ENCODE measurements at regions not wholly inside any gene's neighbourhood (a gene's known extent, or its start where the extent isn't known, plus 50 kb on each side); places are given as distances from the start of the nearest gene placed in this dataset.

DNA sequence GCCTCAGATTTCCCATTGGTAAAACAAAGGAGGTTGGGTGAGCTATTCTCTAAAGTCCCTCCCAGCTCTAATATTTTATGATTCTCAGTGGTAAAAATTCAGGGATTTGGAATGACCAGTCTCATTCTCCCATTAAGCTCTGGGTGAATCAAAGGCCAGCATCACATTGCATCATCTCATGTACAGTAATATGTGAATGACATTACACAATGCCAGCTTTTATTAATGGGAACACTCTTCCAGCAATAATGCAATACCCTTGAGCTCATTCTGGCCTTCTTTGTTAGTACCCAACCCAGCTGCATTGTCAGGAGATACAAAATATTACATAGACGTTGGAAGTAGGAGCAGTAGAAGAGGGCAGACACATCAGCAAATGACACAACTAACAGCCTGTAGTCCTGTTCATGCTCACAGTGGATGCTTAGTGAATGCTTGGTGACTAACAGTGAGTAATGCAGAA, 100.0 kb upstream of the EGR2 start:
- intact Hi-C loops (cut with DNase I): no loop called here
- DNase-seq: no peak

DNA sequence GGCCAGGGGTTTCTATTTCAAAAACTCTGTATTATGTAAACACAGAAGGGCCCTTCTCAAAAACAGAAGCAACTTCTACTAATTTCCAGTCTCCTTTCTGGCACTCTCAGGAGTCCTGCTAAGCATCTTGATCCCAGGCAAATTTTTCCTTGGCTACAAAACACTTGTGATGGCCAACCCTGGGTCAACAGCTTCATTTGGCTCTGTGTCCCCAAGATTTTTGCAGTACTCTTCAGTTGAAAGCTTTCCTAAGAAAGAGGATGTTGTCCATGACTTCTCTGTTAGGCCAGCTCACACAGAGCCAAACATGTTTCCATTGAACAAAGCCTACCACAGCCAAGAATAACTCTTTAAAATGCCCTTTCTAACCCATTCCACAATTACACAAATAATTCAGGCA, 99.0 kb upstream of the EGR2 start:
- TF ChIP-seq POLR2A (IDR thresholded peaks at IDR 0.05): no peak
- TF ChIP-seq, protein P1, sequence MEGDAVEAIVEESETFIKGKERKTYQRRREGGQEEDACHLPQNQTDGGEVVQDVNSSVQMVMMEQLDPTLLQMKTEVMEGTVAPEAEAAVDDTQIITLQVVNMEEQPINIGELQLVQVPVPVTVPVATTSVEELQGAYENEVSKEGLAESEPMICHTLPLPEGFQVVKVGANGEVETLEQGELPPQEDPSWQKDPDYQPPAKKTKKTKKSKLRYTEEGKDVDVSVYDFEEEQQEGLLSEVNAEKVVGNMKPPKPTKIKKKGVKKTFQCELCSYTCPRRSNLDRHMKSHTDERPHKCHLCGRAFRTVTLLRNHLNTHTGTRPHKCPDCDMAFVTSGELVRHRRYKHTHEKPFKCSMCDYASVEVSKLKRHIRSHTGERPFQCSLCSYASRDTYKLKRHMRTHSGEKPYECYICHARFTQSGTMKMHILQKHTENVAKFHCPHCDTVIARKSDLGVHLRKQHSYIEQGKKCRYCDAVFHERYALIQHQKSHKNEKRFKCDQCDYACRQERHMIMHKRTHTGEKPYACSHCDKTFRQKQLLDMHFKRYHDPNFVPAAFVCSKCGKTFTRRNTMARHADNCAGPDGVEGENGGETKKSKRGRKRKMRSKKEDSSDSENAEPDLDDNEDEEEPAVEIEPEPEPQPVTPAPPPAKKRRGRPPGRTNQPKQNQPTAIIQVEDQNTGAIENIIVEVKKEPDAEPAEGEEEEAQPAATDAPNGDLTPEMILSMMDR (IDR thresholded peaks at IDR 0.05): no peak
- ATAC-seq: no peak
- no peak overlapping the region for H3K4me3 ChIP-seq
- no peaks in the 10 kb centered on the region for H3K4me1 ChIP-seq
- no peaks in the 10 kb centered on the region for H3K36me3 ChIP-seq
- intact Hi-C loops (cut with DNase I): no loop called here
- no peaks in the 10 kb centered on the region for H3K9me3 ChIP-seq
- no peak overlapping the region for H3K27ac ChIP-seq
- H3K27me3 ChIP-seq: no peaks in the 10 kb centered on the region
- no peak for DNase-seq

More for the DNA sequence above, 100.0 kb upstream of the EGR2 start:
- WGBS (ENCODE audit: insufficient coverage, low coverage, low lambda C conversion rate, missing lambda C conversion rate): 62% methylated on average over 1 of the region's 1 CpG
- H3K27me3 ChIP-seq: no peaks in the 10 kb centered on the region
- no peak overlapping the region for H3K4me3 ChIP-seq
- H3K4me1 ChIP-seq: no peaks in the 10 kb centered on the region
- no peak for TF ChIP-seq POLR2A (IDR thresholded peaks at IDR 0.05)
- TF ChIP-seq, protein P1 (IDR thresholded peaks at IDR 0.05): no peak
- no peak for ATAC-seq
- H3K27ac ChIP-seq: no peak overlapping the region
- H3K9me3 ChIP-seq: no peaks in the 10 kb centered on the region
- H3K36me3 ChIP-seq: no peaks in the 10 kb centered on the region

DNA sequence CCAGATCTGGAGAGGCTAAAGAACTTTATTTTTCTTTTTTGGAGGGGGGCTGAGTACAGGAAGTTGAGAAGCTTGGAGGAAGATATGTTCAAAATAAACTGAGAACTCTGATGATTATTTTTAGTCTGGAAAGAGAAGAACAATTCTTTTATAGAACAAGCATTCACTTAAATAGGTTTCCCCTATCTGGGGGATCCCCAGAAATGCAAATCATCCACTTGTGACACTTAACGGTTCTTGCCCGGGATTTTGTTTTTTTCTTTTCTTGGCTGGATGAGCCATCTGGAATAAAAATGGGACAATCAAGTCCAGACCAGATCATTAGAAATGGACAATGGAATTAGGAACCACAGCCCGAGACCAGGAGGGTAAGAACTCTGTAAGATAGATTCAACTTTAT, 95.9 kb upstream of the EGR2 start:
- WGBS (ENCODE audit: insufficient coverage, low coverage, low lambda C conversion rate, missing lambda C conversion rate): 40% methylated on average over 3 of the region's 3 CpGs
- H3K27ac ChIP-seq: no peak overlapping the region
- H3K36me3 ChIP-seq: no peaks in the 10 kb centered on the region
- no peaks in the 10 kb centered on the region for H3K4me1 ChIP-seq
- H3K27me3 ChIP-seq: no peaks in the 10 kb centered on the region
- no peaks in the 10 kb centered on the region for H3K9me3 ChIP-seq
- H3K4me3 ChIP-seq: no peak overlapping the region
- no peak for TF ChIP-seq POLR2A (IDR thresholded peaks at IDR 0.05)
- DNase-seq: no peak
- intact Hi-C loops (cut with DNase I): no loop called here
- no peak for ATAC-seq

DNA sequence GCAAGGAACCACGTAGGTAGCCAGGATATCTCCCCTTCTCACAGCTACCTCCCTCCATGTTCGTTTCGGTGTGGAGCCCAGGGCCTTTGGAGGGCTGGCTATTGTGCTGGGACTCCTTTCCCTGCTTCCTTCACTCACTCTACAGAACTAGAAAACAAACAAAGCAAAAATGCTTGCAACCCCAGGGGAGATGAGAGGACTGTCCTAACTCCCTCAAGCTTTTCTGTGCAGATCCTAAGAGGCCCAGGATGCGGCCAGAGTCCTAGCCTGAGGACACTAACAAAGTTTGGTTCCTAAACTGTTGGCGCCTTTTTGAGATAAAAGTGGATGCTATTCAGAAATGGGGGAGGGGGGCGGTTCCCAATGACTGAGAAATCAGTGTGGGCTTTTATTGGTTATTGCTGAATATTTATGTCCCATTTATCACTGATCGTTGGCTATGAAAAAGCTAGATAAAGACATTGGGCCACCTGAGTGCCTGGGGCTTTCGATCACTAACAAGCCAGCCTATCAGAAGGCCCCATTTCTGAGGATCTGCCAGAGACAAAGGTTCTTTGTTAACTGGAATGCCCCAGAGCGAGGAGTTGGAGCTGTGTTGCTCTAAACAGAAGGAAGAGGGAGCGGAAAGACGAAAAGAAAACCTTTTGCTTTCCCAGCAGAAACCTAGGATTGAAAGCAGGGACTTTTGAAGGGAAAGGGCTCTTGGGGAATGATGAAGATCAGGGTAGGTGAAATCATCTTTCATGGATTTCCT, 95.2 kb upstream of the EGR2 start:
- Histone ChIP-seq H3K36me3 (no peaks in the 10 kb centered on the region), H3K27me3 (no peaks in the 10 kb centered on the region), H3K27ac (no peak overlapping the region), H3K9me3 (no peaks in the 10 kb centered on the region), H3K4me1 (no peaks in the 10 kb centered on the region), H3K4me3 (no peak overlapping the region)
- intact Hi-C loops (cut with DNase I): no loop called here
- TF ChIP-seq POLR2A (IDR thresholded peaks at IDR 0.05): no peak
- TF ChIP-seq, protein P1 (IDR thresholded peaks at IDR 0.05): no peak
- ATAC-seq (no peak), DNase-seq (no peak)
- WGBS (ENCODE audit: insufficient coverage, low coverage, low lambda C conversion rate, missing lambda C conversion rate): 57% methylated on average over 9 of the region's 11 CpGs

DNA sequence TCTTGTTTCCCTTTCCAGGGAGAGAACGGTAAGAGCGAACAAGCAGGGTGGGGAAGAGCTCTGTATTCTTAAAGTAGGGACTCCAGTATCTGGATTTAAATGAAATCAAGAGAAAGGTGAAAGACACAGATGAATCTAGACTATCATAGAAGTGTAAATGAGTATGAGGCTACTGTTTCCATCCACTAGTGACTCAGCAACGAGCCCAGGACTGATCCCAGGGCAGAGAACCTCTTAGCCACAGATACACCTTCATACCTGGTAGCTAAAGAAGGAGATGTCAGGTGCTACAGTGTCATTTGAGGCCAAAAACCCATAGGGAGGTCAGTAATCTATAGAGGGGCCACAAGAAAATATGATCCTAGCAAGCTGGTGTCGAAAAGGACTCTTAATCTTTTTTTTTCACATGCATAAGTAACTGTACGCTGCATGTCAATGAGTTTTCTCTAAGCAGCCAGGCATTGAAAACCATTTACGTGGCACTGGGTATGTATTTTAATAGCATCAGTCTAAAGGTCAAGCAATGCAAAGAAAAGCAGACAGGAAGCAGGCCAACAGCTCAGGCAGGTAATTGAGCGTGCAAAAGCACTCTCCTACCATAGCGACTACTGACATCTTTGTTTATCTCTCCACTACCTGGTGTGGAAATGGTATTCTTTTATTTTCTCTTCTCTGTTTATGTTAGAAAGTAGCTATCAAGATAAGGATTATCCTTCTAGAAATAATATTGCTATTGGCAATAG, 91.5 kb upstream of the EGR2 start:
- H3K4me3 ChIP-seq: no peak overlapping the region
- no peaks in the 10 kb centered on the region for H3K36me3 ChIP-seq
- no peaks in the 10 kb centered on the region for H3K27me3 ChIP-seq
- no peak for DNase-seq
- ATAC-seq: no peak
- TF ChIP-seq, protein P1 (IDR thresholded peaks at IDR 0.05): no peak
- H3K4me1 ChIP-seq: no peaks in the 10 kb centered on the region
- H3K27ac ChIP-seq: no peak overlapping the region
- intact Hi-C loops (cut with DNase I): no loop called here
- 60% methylated on average over 7 of the region's 8 CpGs for WGBS (ENCODE audit: insufficient coverage, low coverage, low lambda C conversion rate, missing lambda C conversion rate)
- H3K9me3 ChIP-seq: no peaks in the 10 kb centered on the region
